NCI-H82 treated with DMSO at 0.1 percent for 48 hours (cell line): ENCODE measurements at regions not wholly inside any gene's neighbourhood (a gene's known extent, or its start where the extent isn't known, plus 50 kb on each side); places are given as distances from the start of the nearest gene placed in this dataset.

Experiments used
- DNase-seq: peaks from one replicate; lab custom pipeline; 2025; ENCODE audit not compliant: unreplicated experiment; lab: John Stamatoyannopoulos, UW

DNA sequence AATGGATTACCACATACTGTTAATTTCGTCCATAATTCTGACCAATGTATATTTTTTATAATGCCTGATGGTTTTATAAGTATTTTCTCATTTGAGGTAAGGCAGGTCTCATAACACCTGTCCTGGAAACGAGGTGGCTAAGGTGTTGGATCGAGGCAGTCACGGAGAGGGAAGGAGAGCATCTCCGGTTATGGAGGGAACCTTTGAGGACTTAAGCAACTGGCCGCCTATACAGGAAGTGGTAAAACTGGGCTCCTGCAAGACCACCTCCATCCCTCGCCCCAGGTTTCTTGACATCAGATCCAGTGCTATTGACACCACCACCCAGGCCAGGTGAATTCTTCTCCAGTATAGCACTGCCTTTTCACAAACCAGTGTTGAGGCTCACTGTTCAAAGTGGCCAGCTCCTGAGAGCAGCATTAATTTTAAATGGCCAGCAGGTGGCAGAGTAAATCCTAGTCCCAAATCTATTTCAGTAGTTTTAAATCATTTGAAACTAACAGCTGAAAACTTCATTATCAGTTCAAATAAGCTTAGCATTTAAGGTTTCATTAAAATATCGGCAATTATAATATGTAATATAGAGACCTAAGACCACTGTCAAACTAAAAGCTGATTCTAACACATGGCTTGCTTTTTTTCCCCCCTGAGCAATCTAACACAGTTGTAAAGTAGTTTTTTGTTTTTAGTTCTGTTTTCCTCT lies 100.8 kb downstream of the PPM1A start:
- peak; percentile 46 for DNase-seq

DNA sequence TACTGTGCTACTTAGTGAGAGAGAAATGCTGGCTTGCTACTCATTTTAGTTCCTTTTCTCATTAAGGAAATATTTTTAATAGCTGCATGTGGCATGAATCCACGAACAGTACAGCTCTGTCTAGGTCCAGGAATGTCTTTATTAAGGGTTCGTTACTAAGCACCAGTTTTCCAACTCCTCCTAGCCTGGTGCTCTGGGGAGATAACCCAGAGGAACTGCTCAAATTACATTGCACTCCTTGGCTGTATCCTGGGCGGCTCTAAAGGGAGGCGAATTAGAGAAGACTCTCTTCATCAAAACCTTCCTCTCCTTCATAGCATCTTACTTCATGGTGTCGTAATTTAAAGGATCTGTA lies 101.3 kb downstream of the PPM1A start:
- no peak for DNase-seq

DNA sequence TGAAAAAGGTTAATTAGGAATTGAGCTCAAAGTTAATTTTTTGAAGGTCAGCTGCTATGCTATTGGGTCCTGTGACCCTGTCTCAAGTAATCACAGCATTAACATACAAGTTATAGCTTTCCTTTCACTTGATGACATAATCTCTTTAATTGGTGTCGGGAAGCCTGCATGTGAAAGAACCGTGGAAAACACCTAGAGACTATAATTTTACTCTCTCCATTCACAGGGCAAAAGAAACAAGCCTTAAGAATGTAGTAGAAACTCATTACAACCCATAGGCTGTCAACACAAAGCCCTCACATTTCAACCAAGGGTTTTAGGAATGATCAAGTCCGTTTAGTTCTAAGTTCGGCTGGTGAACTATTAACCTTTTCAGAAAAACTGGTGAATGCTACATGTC lies 104.4 kb downstream of the PPM1A start:
- DNase-seq, result peak; percentile 20

DNA sequence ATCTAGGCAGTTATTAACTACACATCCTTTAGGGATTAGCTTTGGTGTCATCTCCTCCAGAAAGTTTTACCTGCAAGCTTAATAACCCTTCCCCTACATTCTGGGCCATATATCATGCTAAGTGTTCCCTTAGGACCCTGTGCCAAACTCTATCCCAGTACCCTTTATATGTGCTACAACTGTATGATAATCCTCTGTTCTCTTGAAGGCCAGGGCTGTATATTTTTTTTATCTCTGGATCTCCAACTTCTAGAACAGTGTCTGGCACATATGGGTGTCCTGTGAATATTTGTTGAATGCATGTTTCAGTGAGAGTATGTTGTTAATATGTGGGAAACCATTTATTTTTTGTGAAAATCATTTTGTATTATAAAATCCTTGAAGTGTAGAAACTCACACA lies 106.7 kb downstream of the PPM1A start:
- DNase-seq, result peak; percentile 86

DNA sequence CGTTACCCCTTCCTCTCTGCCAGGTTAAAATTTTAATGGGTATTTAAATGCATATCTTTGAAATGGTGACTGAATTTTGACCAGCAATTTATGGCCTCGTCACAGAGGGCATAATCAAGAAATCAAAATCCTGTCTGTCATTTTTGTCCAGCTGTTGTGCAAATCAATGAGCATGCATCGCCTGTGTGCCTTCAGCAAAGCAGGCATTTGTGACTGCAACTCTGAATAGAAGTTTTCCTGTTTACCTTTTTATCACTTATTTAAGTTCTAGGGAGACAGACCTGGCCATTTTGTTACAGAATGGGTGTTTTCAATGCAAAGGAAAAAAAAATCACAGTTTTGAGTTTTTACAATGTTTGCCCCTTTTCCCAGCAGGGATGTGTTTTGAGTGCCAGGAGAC lies 107.4 kb downstream of the PPM1A start:
- DNase-seq, result no peak

DNA sequence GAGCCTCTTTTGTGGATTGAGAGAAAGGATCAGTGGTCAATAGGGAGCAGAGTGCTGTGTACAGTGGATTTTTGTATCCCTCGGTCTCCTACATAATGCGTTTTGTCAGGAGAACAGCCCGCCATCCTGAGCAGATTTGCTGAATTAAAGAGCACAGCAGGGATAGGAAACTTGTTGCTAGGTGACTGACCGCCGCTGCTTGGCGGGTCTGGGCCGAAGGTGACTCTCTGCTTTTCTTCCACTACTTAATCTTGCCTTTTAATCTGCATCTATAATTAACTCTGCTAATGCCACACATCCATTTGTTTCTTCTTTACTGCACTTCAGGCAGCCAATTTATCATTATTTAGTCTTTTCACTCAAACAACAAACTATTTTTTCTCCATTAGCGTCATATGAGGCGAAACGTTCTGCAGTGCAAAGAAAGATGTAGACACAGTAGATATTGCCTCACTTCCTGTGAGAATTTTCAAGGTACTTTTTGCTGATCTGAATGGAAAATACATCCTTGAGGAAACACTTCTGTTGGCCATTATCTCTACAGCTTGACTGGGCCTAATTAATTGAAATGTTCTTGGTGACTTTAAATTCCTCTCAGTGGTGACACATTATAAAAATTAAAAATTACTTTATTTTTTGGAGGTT lies 108.0 kb downstream of the PPM1A start:
- DNase-seq, result peak; percentile 97

DNA sequence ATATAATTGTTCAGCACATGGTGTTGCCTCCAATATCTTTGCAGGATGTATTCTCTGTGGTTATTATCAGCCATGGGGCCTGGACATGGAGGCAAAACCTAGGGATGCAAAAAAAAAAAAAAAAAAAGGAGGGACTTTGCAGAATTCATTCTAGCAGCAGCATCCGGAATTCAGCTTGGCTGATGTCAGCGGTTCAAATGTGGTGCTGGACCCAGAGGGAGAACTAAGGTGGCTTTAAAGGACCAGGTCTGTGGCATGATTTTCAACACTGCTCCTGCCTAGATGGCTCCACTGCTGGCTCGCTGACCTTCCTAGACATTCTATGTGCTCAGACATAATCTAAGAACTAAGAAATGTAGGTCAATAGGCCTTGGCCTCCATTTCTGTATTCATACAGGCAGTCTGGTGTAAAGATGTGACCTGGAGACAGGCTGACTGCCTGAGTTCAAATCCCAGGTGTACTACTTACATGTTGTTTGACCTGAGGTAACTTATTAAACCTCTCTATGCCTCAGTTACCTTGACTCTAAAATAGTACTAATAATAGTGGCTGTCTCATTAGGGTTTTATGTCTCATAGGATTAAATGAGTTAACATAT lies 108.6 kb downstream of the PPM1A start:
- peak; percentile 65 for DNase-seq

DNA sequence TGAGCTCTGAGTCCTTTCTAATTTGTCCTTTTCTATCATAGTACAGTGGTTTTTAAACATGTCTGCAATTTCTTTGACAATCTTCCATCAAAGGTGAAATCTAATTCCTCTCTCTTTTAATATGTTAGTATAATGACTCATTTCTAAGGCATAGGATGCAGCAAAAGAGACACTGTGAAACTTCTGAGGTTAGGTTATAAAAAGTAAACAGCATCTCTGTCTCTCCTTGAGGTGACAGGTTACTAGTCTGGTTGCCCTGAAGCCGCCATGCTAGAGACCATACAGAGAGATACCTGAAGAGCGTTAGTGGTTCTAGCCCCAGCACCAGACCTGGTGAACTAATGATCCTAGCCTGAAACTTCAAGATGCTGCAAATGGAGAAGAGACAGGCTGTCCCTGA lies 114.3 kb downstream of the PPM1A start:
- no peak for DNase-seq

DNA sequence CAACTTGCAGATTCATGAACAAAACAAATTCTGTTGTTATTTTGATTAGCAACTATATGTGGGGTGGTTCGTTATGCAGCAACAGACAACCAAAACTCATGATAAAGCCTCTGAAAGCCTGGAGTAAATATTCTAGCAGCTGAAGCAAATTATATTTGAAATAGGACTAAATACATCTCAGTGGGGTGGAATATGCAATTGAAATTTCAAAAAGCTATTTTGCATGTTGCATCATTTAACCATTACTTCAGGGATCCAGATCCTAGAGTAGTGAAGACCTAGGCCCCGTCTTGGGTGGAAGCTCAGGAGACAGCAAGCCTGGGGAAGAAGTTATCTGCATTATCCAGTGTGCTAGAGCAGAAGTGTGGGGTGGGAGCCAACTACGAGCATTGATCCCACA lies 114.7 kb downstream of the PPM1A start:
- no peak for DNase-seq

DNA sequence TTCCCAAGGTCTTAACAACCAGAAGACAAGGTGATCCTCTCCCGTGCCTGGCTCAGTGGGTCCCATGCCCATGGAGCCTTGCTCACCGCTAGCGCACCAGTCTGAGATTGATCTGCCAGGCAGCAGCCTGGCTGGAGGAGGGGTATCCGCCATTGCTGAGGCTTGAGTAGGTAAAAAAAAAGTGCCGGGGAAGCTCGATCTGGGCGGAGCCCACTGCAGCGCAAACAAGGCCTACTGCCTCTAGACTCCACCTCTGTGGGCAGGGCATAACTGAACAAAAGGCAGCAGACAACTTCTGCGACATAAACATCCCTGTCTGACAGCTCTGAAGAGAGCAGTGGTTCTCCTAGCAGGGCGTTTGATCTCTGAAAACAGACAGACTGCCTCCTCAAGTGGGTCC lies 104.0 kb downstream of the C14orf39 start:
- no peak for DNase-seq
